DMS153 treated with DMSO at 0.1 percent for 48 hours (cell line): ENCODE measurements at regions not wholly inside any gene's neighbourhood (a gene's known extent, or its start where the extent isn't known, plus 50 kb on each side); places are given as distances from the start of the nearest gene placed in this dataset.
A peak's percentile ranks its signal among the peaks of the same experiment; 100 is the strongest.

ENCODE experiments used
- DNase-seq: peaks from one replicate; lab custom pipeline; 2025; ENCODE audit not compliant: unreplicated experiment; lab: John Stamatoyannopoulos, UW

DNA sequence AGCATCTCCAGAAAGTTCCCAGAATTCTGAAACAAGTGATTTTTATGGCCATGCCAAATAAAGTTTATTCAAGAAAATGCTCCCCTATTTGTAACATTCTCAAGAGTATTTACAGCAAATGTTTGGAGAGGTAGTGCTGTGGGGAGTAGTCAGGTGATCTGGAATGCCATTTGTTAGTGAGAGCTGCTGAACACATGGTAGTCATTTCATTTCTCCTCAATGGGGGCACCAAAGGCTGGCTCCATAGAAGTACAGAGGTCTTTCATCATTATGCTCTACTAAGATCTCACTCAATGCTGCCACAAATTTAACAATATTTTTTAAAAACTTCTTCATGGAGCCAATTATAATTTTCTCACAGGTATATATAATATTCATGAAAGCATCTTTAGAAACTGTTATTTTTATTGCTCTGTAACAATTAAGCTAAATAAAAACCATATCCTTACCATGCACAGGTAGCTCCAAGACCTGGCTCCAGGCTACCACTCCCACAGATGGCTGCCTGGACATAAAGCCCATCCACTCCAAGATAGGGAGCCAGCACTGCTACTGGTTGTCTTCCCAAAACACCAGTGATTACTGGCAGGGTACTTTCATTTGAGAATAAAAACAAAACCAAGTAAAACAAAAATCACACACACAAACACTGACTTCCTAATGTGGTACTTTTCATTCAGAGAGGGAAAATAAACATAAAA is 200.8 kb downstream of the PLK2 start:
- DNase-seq: no peak

- no peak for DNase-seq
Observed at GRCh38 chr5:58255970-58256369, 203.9 kb downstream of the PLK2 start.

DNA sequence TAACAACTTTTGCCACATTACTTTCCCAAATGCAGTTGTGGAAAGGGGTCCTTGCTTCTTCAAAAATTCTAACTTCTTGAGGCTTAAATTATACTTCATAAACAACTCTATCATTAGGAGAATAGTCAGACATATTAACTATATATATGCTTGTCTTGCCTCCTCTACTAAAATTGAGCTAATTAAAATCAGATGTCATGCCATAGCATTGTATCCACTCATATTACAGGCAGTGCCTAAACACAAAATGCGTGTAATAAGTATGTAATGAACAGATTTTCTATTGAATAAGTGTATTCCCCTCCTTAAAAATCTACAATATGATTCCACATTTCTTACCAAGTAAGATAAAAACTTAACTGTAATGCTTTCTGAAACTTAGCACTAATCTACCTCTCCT is 204.5 kb downstream of the PLK2 start:
- DNase-seq: no peak

DNA sequence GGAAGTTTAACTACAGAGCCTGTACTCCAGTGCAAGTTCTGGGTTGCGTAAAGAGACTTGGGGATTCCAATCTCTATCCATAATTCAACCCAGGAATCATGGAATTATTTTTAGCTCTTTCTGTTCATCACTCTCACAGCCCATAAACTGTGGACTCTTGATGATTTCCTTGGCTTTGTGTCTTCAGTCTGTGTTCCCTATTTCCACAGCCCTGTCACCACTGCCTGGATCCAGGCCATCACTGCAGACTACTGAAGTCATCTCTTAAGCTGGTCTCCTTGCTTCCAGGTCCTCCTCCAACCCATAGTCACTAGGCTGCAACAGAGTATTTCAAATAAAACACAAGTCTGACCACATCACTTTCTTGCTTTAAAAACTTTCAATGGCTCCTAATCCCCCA is 211.7 kb downstream of the PLK2 start:
- DNase-seq: no peak

- DNase-seq: no peak
Observed at GRCh38 chr5:58246461-58246944, 213.4 kb downstream of the PLK2 start.

DNA sequence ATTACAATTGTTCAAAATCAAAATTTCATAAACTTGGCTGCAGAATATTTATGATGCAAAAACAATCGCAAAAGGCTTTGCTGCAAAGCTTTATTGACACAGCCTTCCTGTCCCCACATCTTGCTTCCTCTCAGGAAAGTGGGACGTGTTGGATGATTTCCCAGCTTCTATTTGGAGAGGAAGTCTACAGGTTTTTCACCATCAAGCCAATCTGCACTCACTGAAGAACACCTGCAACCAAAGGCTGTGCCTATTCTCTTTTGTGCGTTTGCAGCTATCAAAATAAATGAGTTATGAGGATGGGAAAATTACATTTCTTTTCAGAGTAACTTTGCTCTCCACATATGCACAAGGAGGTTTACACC is 214.4 kb downstream of the PLK2 start:
- DNase-seq: peak; percentile 35

DNA sequence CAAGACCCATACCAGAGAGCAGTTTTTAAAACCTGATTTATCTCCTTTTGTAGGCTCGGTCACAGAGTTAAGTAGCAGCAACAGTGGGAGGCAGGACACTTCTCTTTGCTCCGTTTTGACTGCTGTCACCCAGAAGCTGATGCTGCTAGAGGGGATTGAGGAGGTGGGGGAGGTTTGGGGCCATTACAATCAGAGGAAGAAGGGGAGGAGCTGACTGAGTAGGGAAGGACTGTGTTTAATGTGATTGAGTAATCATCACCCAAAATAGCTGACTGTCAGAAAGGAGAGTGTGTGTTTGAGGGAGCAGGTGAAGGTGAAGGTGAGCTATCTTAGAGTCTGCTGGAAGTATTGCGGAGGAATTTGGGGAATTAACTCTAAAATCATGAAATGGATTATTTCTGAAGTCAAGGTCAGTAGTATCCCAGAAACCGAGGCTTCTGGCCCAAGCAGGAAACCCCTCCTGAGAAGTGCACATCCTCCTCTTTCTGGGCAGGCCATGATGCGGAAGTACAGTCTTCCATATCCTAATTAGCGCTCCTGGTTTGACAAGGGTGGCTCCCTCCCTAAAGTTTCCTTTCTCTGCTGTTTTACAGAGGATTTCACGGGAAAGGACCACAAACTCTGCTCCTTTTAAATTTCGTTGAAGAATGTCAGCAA is 214.9 kb downstream of the PLK2 start:
- DNase-seq: no peak

GRCh38 chr5:58241389-58241788 is 218.5 kb downstream of the PLK2 start:
- DNase-seq: no peak

- DNase-seq: no peak
Observed at GRCh38 chr5:58240322-58240721, 219.6 kb downstream of the PLK2 start.

DNA sequence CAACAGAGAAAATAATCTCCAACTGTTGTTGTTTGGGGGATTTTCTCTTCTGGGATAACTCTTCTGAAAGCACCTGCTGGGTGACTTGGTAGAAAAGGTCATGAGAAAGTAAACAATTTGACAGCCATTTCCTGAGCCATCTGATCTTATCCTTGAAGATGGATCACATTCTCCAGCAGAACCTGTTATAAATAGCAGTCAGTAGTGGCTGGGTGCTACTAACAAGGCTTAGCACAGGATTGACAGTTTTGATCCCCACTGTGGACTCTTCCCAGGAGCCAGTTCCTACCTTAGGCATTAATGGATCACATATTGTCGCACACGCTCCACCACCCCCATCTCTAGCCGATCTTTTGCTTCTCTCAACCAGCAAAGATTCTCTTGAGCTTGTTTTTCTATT is 220.2 kb downstream of the PLK2 start:
- no peak for DNase-seq

DNA sequence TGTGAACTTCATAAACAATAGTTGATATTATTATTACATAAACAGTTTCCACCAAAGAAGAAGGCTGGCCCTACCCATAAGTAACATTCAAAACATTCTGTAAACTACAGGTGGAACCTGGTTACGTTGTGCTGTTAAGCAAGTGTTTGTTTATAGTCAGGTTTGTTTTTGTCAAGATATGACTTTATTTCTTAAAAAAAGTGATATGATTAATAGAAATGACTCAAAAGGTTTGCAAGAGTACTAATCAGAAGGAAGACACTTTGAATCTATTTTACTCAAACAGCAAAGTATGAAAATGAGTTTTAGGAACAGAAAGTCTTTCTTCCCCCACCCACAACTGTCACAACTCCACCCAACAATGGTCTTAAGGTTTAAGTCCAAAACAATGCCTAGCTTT is 220.8 kb downstream of the PLK2 start:
- DNase-seq: no peak

DNA sequence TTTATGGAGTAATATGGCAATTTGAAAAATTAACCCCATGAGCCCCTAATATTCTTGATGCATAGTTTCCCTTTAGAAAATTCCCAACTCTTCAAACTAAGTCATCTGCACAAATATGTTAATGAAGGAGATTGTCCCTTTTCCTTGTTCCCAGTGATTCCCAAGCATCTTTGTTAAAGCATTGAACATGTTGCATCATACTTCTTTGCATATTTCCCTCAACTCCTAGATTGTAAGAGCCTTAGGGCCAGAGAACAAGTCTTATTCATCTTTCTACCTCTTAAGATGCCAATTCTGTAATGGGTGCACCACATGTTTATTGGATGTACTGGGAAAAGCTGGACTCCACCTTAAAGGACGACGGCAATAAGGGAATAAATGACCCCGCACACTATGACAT is 223.4 kb downstream of the PLK2 start:
- no peak for DNase-seq

DNA sequence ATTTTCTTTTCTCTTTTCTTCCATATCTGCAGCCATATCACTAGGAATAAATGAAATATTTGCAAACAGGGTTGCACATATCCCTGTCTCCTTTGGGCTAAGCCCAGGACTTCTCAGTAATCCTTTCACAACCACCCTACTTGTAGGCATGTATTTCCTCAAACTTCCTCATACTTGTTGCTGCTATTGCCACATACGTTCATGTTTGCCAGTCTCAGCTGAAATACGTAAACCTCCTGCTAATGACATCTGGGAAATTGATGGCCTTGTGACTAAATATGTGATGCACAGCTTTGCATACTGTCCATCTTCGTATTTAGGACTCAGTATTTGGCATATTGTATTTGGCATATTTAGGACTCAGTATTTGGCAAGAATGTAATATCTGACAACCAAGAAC is 224.6 kb downstream of the PLK2 start:
- no peak for DNase-seq

- DNase-seq: no peak
Observed at GRCh38 chr5:58232130-58232529, 227.8 kb downstream of the PLK2 start.

DNA sequence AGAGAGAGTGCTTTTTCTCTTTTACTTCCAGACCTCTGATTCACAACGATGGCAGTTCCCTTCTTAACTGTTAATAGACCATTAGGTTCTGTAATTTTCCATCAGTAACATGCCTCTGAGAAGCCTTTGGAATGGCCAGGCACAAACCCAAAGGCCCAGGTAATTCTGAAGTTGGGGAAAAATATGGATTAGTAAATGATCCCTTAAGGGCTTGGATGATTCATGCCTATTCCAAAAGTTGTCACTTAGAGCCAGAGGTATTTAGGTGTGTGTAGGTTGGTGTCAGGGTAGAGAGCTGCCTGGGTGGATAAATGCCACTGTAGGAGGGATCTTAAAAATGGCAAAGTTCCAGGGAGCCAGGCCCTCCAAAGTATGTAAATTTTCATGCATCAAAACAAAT is 228.8 kb downstream of the PLK2 start:
- no peak for DNase-seq

DNA sequence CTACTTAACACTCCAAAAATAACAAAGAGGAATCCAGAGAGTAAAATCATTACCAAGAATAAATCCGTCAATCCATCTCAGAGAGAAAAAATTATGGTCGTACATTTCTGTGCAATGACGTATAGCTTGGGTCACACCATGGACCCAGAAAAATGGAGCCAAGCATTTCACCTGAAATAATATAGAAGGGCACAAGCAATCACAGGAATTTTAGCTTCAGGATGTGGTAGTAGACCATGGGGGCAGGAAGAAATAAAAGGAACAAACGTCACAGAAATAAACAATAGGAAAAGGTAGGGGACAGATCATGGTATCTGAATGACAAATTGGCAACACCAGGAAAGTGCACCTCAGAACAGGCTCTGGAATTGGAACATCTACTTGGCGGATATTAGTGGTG is 231.0 kb downstream of the PLK2 start:
- no peak for DNase-seq

DNA sequence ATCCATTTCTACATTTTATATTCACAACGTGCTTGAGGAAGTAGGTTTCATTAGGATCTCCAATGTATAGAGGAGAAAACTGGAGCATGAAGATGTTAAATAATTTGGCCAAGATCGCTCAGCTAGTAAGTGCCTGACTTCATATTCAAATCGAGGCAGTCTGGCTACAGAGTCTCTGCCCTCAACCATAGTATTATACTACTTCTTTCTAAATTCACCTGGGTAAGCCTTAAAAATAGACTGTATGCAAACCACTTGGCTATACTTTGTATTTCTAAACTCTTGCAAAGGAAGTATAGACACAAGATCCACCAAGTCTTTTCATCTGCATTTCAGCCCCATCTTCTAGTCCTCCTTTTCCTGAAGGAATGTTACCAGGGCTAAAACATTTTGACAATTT is 232.0 kb downstream of the PLK2 start:
- no peak for DNase-seq

- DNase-seq: no peak
Observed at GRCh38 chr5:58224661-58225060, 235.2 kb downstream of the PLK2 start.

DNA sequence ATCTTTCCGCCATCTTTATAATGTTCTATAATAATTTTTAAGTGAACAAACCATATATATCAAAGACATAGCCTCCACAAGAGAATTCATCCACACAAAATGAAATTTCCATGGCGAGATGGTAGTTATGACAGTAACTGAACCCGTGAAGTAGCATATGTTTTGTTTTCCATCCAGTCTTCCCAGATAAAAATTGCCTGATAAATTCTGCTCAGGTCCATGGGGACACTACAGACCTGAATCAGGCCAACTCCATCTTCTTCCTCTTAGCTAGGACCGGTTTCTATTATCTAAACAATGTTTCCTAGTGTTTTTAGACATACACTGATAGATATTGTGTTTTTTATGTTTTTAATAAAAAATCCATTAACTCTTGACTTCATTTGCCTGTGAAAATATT is 235.7 kb downstream of the PLK2 start:
- no peak for DNase-seq

DNA sequence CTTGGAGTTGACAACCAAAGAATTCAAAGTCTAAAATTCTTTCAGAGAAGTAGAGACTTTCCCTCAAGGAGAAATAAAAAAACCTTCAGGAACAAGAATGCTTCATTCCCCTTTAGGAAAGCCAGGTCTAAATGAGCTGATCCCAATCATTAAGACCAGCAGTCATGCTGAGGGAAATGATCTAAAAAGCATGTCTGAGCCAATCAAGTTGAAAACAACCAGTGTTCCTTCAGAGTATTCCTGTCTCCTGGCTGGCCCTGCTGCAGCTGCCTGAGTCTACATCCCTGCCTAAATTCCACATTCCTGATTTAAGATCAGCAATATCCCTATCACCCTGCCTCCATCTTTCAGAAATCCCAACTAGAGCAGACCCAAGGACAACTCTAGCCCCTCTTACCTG is 244.5 kb downstream of the PLK2 start:
- DNase-seq: no peak

DNA sequence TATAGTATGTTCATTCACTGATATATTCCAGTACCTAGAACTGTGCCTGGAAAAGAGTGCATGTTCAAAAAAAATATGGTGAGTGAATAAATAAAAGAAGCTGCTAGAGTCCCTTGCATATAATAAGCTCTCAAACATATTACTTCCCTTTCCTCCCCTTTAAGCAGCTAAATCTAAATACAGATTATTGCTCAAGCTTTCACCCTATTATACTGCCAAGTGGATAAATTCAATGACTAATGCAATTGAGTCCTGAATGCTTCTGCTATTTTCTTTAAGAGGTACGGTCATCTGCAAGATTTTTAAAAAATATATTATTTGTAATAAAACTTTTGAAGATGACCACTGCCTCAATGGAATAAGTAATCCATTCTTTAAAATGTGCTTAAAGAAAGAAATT is 248.4 kb downstream of the PLK2 start:
- DNase-seq: no peak

- DNase-seq: no peak
Observed at GRCh38 chr5:58208674-58209073, 251.2 kb downstream of the PLK2 start.

DNA sequence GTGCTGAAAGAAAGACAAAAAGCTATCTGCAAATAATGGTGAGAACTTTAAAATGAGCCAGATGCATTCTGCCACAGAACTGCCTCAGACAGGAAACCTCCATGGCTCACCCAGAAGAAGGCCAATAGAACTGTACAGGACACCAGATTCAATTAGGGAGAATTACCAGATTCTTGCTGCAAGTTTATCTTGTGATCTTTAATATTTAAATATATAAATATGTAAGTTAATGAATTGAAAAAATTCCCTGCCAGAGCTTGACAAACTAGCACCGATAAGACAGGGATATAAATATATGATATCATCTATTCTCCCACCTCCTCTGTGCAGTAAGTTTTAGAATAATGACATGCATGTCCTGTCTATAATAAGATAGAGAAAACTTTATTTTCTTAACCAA is 252.8 kb downstream of the PLK2 start:
- DNase-seq: no peak
